Nephron (organoid): ENCODE measurements at regions not wholly inside any gene's neighbourhood (a gene's known extent, or its start where the extent isn't known, plus 50 kb on each side); places are given as distances from the start of the nearest gene placed in this dataset.

Experiments used
- H3K27ac Mint-ChIP-seq, 3 experiments: 2 replicates each; pipeline ENCODE4 v1.8.0; 2020; ENCODE audit warnings: mixed read lengths in 3 of 3, mild to moderate bottlenecking in 2 of 3, moderate library complexity in 1 of 3
- H3K27me3 Mint-ChIP-seq: 2 replicates; pipeline ENCODE4 v1.8.0; 2021; ENCODE audit warnings: low read depth, mild to moderate bottlenecking, moderate library complexity, mixed read lengths
- H3K36me3 Mint-ChIP-seq: 2 replicates; pipeline ENCODE4 v1.8.0; 2020; ENCODE audit warnings: low read depth, mixed read lengths
- H3K4me1 Mint-ChIP-seq: 2 replicates; pipeline ENCODE4 v1.8.0; 2020; ENCODE audit warnings: mixed read lengths
- H3K4me3 Mint-ChIP-seq, 3 experiments: 2 replicates each; pipeline ENCODE4 v1.8.0; 2020; ENCODE audit warnings: mild to moderate bottlenecking in 3 of 3, mixed read lengths in 3 of 3, moderate library complexity in 2 of 3
- H3K9me3 Mint-ChIP-seq: 2 replicates; pipeline ENCODE4 v1.8.0; 2020; ENCODE audit warnings: mixed read lengths
- TF ChIP-seq, protein P1 (sequence below), 3 experiments: fragments of 200-600 bp; sonication (generic); IDR thresholded peaks; one replicate each; pipeline ENCODE4 v1.5.0; 2021; ENCODE audit warnings: antibody characterized with exemption in 3 of 3; ENCODE audit not compliant: unreplicated experiment in 3 of 3

DNA sequence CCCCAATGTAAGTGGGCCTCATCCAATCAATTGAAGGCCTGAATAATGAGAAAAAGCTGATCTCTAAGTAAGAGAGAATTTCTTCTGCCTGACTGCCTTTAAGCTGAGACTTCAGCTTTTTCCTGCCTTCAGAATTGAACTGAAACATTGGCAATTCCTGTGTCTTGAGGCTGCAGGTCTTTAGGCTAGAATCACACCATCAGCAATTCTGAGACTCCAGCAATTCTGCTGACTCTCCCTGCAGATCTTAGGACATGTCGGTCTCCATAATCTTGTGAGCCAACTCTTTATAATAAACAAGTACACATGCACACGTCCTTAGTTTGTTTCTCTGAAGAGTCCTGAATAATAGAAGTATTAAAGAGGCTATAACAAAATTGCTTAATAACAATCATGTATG is 209.1 kb downstream of the FSIP2 start:
- TF ChIP-seq, protein P1, sequence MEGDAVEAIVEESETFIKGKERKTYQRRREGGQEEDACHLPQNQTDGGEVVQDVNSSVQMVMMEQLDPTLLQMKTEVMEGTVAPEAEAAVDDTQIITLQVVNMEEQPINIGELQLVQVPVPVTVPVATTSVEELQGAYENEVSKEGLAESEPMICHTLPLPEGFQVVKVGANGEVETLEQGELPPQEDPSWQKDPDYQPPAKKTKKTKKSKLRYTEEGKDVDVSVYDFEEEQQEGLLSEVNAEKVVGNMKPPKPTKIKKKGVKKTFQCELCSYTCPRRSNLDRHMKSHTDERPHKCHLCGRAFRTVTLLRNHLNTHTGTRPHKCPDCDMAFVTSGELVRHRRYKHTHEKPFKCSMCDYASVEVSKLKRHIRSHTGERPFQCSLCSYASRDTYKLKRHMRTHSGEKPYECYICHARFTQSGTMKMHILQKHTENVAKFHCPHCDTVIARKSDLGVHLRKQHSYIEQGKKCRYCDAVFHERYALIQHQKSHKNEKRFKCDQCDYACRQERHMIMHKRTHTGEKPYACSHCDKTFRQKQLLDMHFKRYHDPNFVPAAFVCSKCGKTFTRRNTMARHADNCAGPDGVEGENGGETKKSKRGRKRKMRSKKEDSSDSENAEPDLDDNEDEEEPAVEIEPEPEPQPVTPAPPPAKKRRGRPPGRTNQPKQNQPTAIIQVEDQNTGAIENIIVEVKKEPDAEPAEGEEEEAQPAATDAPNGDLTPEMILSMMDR (IDR thresholded peaks at IDR 0.05; ENCODE audit: unreplicated experiment in 3 of 3): no peak
- Mint-ChIP-seq H3K4me3 (no peak overlapping the region), H3K36me3 (peaks cover 5% of the 10 kb centered on the region), H3K9me3 (peaks cover 2% of the 10 kb centered on the region), H3K4me1 (no peaks in the 10 kb centered on the region), H3K27ac (no peak overlapping the region), H3K27me3 (no peaks in the 10 kb centered on the region)

DNA sequence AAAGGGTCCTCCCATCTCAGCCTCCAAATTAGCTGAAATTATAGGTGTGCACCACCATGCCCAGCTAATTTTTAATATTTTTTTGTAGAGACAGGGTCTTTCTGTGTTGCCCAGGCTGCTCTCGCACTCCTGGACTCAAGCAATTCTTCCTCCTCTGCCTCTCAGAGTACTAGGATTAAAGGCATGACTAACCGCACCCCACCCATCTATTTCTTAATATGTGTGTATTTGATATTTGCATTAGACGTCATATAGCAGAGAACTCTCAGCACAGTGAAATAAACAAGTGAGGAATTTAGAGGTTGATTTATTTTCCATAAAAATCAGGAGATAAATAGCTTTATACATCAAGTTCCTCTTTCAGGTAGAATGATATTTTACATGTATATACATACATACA is 213.5 kb downstream of the FSIP2 start:
- H3K27ac Mint-ChIP-seq: no peak overlapping the region
- TF ChIP-seq, protein P1 (IDR thresholded peaks at IDR 0.05; ENCODE audit: unreplicated experiment in 3 of 3): no peak
- H3K4me3 Mint-ChIP-seq: no peak overlapping the region
- no peaks in the 10 kb centered on the region for H3K27me3 Mint-ChIP-seq
- H3K4me1 Mint-ChIP-seq: no peaks in the 10 kb centered on the region
- no peaks in the 10 kb centered on the region for H3K9me3 Mint-ChIP-seq
- H3K36me3 Mint-ChIP-seq: peaks cover 5% of the 10 kb centered on the region

DNA sequence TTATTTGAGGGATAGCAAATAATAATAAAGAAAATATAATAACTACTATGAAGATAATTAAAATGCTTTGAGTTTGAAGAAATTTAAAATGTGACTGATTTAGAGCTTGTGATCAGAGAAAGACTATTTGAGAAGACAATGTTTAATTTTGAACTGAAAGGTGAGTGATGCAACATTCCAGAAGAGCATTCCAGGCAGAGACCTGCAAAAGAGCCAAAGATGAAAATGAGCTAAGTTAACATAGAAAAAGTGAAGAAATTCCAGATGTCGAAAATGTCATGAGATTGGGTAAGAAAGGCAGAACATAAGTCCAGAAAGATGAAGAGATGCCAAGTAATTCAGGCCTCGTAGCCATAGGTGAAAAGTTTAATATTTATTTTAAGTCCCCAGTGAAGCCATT is 215.8 kb downstream of the FSIP2 start:
- TF ChIP-seq, protein P1 (IDR thresholded peaks at IDR 0.05; ENCODE audit: unreplicated experiment in 3 of 3): no peak
- H3K27ac Mint-ChIP-seq: no peak overlapping the region
- H3K27me3 Mint-ChIP-seq: no peaks in the 10 kb centered on the region
- peaks cover 6% of the 10 kb centered on the region for H3K9me3 Mint-ChIP-seq
- no peak overlapping the region for H3K4me3 Mint-ChIP-seq
- peaks cover 5% of the 10 kb centered on the region for H3K36me3 Mint-ChIP-seq
- H3K4me1 Mint-ChIP-seq: no peaks in the 10 kb centered on the region

DNA sequence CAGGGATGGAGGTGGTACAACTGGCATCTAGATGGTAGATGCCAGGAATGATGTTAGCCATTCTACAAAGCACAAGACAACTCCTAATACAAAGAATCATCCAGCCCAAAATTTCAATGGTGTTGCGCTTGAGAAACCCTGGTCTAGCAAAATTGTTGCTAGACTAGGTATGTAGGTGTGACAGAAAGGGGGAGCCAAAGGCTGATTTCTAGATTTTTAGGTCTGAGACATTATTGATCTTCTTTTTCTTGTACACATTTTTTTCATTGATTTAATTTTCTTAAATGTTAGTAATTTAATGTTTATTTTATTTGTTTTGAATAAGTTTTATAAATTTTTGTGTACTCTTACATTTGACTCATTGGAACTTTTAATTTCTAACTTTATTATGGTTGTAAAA is 216.4 kb downstream of the FSIP2 start:
- H3K36me3 Mint-ChIP-seq: peaks cover 1% of the 10 kb centered on the region
- TF ChIP-seq, protein P1 (IDR thresholded peaks at IDR 0.05; ENCODE audit: unreplicated experiment in 3 of 3): no peak
- H3K27me3 Mint-ChIP-seq: no peaks in the 10 kb centered on the region
- peaks cover 12% of the 10 kb centered on the region for H3K9me3 Mint-ChIP-seq
- H3K27ac Mint-ChIP-seq: no peak overlapping the region
- no peak overlapping the region for H3K4me3 Mint-ChIP-seq
- H3K4me1 Mint-ChIP-seq: no peaks in the 10 kb centered on the region

DNA sequence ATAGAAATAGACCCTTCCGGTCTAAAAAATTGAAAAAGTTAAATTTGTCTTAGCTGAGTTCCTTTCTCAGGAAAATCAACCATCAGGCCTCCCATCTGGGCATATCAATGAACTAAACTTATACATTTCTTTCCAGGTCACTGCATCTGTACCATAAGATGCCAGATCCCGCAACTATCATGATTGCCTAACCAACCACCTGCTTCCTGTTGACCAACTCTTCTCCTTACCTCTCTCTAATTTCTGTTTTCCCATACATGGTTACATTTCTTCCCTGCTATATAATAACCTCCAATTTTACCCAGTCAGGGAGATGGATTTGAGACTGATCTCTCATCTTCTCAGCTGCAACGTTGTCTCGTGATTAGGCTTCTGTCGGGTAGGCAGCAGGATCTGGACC is 228.7 kb downstream of the FSIP2 start:
- Mint-ChIP-seq H3K4me3 (no peak overlapping the region), H3K9me3 (peaks cover 2% of the 10 kb centered on the region), H3K36me3 (no peaks in the 10 kb centered on the region), H3K27ac (no peak overlapping the region), H3K4me1 (peaks cover 8% of the 10 kb centered on the region), H3K27me3 (no peaks in the 10 kb centered on the region)
- TF ChIP-seq, protein P1 (IDR thresholded peaks at IDR 0.05; ENCODE audit: unreplicated experiment in 3 of 3): no peak

DNA sequence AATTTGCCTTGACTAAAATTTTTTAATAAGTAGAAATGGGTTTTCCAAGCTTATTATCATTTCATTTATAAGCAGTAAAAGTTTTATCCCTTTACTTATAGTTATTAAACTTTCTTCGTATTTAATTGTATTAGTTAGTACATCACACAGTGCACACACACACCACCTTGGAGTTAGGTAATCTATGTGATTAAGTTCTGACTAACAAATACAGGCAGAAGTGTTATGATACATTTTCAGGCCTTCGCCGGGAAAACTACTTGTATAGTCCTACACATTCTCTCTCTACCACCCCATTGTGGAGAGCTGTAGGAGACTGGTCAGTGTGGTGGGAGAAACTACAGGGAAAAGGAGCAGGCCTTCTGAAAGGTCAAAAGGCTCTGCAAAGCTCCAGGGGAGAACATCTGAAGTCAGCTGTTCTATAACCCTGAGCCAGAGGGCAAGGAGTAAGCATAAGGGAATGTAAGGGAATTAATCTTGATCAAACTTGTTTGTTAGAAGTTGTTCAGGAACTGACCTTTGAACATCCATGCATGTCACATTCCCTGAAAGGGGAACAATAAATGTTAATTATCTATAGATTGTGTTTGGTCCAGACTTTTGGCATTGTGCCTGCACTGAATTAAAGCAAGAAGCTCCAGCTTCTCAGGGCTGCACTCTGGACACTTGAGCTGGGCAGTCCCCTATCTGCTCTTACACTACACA is 231.7 kb downstream of the FSIP2 start:
- H3K27me3 Mint-ChIP-seq: no peaks in the 10 kb centered on the region
- peak overlapping the region; percentile 48 to 80 (median 79) for H3K27ac Mint-ChIP-seq
- no peak overlapping the region for H3K4me3 Mint-ChIP-seq
- peaks cover 4% of the 10 kb centered on the region for H3K36me3 Mint-ChIP-seq
- H3K9me3 Mint-ChIP-seq: peaks cover 9% of the 10 kb centered on the region
- peaks cover 8% of the 10 kb centered on the region for H3K4me1 Mint-ChIP-seq
- TF ChIP-seq, protein P1 (IDR thresholded peaks at IDR 0.05; ENCODE audit: unreplicated experiment in 3 of 3): no peak
